Stimulated activated CD4-positive, alpha-beta T cell treated with anti-CD3 and anti-CD28 coated beads, Interleukin-12 subunit alpha, Interleukin-12 subunit beta, amount 100 ng/mL, for 48 hours (primary cell): ENCODE measurements at regions not wholly inside any gene's neighbourhood (a gene's known extent, or its start where the extent isn't known, plus 50 kb on each side); places are given as distances from the start of the nearest gene placed in this dataset.

Experiments used
- DNase-seq, 3 donors: peaks; one replicate each; pipeline ENCODE4 v3.0.0-alpha.2; 2020; ENCODE audit warnings: low read depth in 2 of 3, low spot score in 1 of 3

DNA sequence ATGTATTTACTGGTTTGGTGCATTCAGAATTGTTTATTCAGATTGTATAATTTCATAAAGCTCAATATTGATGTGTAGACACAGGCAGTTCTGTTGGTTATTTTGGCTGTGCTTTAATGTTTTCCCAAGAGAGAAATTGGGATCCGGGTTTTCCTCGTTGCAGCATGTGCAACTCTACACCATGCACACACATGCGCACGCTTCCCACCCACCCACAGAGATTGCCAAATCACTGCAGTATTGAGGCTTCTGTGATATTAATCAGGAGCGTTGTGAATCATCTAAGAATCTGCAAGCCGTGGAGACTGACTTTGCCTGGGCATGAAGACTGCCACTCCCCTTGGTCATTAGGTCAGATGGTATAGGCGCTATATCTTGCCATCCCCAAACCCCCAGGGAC, 571.5 kb downstream of the SLC4A3 start:
- no peak for DNase-seq

DNA sequence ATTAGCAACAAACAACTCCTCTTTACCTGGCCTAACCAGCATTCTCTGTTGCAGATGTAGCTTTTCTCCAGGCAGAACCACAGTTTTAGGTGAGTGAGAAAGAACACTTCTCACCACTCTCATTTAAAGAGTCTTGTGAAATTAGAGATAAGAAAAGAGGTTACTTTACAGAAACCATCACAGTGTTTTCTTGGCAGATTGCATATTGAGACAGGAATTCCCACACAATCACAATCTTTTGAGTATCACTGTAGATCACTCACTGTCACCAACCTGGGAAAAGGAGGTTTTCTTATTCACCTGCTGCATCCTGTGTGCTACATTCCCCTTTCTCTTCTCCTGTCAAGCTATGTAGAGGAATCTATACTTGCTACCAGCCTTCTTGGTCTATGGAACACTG, 574.6 kb downstream of the SLC4A3 start:
- no peak for DNase-seq

DNA sequence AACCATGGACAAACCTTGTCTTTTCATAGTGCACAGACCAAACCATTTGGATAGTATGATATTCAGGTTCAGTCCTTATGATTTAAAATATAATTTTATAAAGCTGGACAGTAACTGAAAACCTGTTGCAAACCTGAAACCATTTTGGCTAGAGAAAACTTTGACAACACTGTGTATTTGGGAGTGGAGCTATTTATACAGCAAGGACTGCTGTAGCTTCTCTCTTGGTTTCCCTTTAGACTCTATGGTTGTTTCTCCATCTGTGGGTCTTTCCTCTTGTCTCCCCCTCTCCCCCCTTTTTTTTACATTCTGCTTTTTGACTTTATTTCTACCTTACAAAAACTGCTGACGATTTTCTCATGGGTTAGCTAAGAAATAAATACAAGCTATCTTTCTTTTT, 581.7 kb downstream of the SLC4A3 start:
- DNase-seq = no peak

GRCh38 chr2:220209751-220210150, 582.3 kb downstream of the SLC4A3 start:
- no peak for DNase-seq

- no peak for DNase-seq
Observed at GRCh38 chr2:220212296-220213080, 585.1 kb downstream of the SLC4A3 start.

- no peak for DNase-seq
Observed at GRCh38 chr2:220215785-220216184, 588.4 kb downstream of the SLC4A3 start.

GRCh38 chr2:220219371-220219770, 591.9 kb downstream of the SLC4A3 start:
- no peak for DNase-seq

- no peak for DNase-seq
Observed at GRCh38 chr2:220220009-220220408, 592.6 kb downstream of the SLC4A3 start.

DNA sequence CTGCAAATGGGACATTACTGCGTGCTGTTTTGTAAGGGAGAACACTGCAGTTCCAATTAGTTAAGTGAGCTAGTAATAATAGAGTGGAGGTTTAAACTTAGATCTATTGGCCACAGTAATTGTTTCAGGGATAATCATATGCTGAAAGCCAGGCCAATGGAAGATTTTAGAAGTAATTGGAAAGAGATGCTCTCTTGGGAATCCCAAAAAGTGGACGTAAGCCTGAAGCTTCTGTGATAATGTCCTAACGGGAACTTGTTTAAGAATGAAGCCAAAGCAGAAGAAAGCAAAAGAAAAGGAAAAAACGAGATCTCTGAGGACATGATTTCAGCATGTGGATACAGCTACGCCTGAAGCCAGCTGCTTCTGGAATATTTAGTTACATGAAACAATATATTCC, 594.6 kb downstream of the SLC4A3 start:
- DNase-seq = no peak

- no peak for DNase-seq
Observed at GRCh38 chr2:220224691-220225543, 597.5 kb downstream of the SLC4A3 start.

GRCh38 chr2:220226076-220226475, 598.6 kb downstream of the SLC4A3 start:
- no peak for DNase-seq

DNA sequence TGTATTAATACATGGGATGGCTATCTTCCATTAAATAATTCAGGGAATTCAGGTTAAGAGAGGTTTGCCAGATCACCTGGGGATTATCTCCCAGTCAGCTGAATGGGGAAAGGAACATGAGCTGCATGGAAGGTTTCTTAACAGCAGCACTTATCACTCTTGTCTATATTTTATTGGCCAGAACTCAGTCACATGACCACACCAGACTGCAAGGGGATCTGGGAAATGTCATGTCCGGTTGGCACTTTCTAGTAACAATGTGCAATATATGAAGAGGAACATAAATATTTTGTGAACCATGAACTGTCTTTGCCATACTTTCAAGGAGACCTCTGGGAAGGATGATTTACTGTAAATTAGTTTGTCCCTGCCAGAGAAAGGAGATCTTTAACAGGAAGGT, 599.1 kb downstream of the SLC4A3 start:
- no peak for DNase-seq

DNA sequence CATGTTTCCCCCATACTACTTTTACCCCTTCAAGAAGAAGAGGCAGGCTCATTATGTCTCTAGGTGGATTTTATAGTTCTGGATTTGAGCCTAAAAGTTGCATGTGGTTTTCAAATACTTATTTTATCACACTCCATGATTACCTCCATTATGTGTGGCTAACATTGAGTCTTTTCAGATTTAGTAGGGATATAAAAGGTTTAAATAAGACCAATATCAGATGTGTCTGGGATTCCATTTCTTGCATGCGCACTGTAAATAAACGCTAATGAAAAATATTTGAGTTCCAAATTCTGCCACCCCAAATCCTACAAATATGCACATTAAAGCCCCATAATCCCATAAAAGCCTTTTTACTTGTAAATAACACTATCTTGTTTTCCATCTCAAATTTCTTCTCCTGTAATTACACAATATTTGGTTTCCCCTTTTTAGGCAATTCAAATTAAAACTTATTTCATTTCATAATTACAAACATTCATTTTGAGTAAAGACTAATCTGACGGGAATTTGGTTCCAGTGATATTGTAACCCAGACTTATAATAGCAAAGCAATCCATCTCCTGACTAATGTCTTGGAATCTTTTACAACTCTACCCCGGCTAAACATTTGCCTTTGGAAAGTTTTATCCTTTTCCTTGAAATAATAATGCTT, 600.0 kb downstream of the SLC4A3 start:
- no peak for DNase-seq

- no peak for DNase-seq
Observed at GRCh38 chr2:220228310-220229006, 601.0 kb downstream of the SLC4A3 start.

DNA sequence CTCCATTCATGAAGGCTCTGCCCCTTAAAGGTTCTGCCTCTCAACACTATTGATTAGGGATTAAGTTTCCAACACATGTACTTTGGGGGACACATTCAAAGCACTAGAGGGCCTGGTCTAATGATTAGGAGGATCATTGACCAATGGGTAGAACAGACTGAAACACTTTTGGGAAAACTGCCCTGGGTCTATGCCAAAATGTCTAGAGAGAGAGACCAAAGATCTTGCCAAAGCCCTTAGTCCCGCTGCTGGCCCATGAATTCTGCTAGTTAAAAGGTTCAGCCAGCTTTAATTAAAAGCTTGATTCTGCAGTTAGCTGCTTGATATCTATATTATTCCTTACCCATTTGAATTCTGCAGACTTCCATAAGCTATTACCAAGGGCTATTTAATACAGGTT, 613.2 kb downstream of the SLC4A3 start:
- DNase-seq = no peak

- DNase-seq = no peak
Observed at GRCh38 chr2:220241423-220241822, 614.0 kb downstream of the SLC4A3 start.

DNA sequence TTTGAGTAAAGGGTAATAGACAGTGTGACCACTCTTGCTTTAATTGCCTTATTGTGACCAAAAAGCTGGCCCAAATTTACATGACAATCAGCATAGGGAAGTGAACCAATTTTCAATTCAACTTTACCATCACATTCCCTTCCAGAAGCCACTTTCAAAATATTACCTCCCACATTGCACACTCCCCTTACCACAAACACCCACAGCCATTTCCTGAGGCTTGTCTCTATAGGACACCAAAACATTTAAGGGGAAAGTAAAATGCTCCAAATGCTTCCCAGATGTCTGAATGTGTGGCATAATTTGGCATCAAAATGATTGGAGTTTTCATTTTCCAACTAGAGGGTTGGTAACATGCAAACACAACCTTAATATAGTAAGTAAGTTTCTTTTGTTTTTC, 616.1 kb downstream of the SLC4A3 start:
- DNase-seq = no peak

DNA sequence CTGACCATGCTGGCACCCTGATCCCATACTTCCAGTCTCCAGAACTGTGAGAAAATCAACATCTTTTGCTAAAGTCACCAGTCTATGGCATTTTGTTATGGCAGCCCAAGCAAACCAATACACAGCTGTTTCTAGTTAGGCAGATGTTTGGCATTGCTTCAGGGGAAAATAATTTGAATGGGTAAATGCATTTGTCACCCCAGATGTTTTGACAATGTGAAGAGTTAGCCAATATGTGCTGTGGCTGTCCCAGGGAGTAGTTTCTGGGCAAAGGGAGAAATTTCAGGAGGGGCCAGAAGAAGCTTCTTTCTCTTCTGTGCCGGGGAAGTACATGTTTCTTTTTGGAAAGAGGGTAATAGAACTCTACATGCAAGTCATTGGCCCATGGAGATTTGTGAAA, 619.0 kb downstream of the SLC4A3 start:
- no peak for DNase-seq

DNA sequence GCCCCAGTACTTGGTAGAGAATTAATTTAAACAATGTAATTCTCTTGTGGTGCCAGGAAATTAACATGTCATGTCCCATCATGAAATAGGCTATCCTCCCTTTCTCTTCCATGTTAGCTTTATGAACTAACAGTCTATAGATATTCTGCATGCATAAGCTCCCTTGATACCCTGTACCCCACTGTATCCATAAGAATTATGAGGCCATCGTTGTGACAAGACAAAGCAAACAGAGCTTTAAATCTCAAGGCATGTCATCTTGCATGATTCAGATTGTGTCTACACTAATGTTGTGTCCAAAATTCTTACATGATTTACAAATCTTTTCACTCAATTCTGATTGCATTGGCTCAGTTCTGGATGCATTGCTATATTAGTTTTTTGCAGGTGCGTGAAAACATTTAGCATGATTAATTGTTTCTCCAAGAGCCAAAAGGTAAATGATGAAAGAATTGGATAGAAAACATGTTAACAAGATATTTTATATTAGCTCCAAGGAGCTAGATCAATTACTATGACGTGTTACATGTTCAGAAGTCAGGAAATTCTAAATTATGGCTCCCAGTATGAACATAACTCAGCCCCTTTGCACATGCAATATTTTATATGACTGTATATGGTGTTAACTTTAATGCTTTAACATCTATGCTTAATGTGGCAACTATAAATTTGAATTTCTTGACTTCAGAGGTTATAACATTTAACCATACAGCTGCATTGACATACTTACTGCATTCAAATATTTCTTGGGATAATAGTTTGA, 620.3 kb downstream of the SLC4A3 start:
- DNase-seq = no peak

DNA sequence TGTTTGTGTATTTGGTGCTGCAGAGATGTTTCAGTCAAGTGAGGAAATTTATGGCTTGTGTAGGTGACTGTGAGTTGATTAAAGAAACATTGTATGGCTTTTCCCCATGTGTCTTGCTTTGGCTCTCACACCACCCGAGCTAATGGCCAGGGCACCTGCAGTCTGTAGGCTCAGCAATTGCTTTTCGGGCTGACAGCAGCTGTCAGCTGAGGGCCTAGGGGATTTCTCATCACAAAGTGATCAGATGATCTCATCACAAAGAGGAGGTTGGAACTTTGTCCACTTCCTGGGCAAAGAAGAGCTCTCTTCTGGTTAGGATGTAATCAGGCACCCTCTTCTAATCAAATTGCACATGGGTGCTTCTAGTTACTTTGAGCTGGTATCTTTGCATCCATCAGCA, 632.2 kb downstream of the SLC4A3 start:
- no peak for DNase-seq

- no peak for DNase-seq
Observed at GRCh38 chr2:220263300-220263699, 635.9 kb downstream of the SLC4A3 start.
